DND-41 (cell line): ENCODE measurements at regions not wholly inside any gene's neighbourhood (a gene's known extent, or its start where the extent isn't known, plus 50 kb on each side); places are given as distances from the start of the nearest gene placed in this dataset.

Experiments used
- CTCF ChIP-seq: IDR thresholded peaks from 2 replicates; pipeline ENCODE4 v1.5.1; 2012; ENCODE audit warnings: borderline replicate concordance, low read length, moderate library complexity, mild to moderate bottlenecking; ENCODE audit not compliant: poor library complexity, severe bottlenecking; ENCODE audit errors: extremely low read depth
- EZH2 ChIP-seq: IDR thresholded peaks from 3 replicates; pipeline ENCODE4 v1.6.1; 2012; ENCODE audit warnings: borderline replicate concordance, low read depth, mild to moderate bottlenecking, moderate library complexity, low read length, inconsistent platforms; ENCODE audit not compliant: severe bottlenecking

- TF ChIP-seq CTCF (no peak), EZH2 (no peak)
These were observed 1480.4 kb downstream of the HACE1 start for GRCh38 chr6:103379272-103379671.
